ENCODE measurements at regions not wholly inside any gene's neighbourhood (a gene's known extent, or its start where the extent isn't known, plus 50 kb on each side); places are given as distances from the start of the nearest gene placed in this dataset.
"Not testable (repeated sequence)": the region's sequence is repeated elsewhere in the genome, so short reads cannot be mapped to it uniquely, and the experiment has no call there.

- DNase-seq: no peak
Measured at GRCh38 chr4:188383180-188383579, 243.9 kb downstream of the TRIML1 start.

DNA sequence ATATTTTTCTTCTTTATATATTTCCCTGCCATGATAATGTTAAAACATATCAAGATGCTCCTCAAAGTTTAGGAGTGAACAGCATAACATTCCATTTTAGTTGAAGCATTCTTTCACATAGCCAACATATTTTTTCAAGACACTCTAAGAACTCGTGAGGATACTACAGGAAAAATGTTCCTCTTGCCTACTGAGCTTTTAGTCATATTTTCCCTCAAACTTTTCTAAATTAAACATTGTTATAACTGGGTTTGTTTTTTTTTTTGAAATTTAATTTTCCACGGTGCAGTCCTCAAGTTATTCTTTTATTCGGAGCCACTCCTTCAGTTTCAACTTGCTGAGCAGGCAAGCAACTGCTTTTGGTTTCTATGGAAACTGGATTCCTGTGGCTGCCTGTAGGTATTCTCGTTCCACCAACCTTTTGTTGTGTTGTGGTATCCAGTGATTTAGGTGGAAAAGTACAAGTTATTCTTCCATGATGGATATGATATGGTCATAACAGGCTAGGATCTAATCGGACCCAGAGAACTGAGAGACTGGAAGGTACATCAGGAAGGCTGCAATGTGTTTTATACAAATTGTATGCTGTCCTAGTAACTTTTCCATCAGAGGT, 248.0 kb downstream of the TRIML1 start:
- no peak for DNase-seq

GRCh38 chr4:188391349-188391748, 252.1 kb downstream of the TRIML1 start:
- DNase-seq: not testable (repeated sequence)

- no peak for DNase-seq
Measured at GRCh38 chr4:188396037-188396436, 256.8 kb downstream of the TRIML1 start.

- DNase-seq: no peak
Measured at GRCh38 chr4:188399834-188400233, 260.6 kb downstream of the TRIML1 start.

DNA sequence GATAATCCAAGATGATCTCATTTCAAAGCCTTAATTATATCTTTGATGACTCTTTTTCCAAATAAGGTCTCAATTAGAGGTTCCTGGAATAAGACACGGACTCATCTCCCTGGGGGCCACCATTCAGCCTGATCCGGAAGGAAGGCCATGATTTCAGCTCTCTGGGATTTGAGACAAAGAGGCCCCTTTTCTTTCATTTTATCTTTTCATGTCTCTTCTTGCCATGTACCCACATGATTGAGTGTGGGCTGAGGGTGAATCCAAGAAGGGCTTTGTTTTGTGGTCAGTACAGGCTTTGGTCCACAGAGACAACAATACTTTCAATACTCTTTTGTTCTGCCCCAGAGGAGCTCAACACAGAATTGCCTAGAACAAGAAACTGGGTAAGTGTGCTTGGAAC, 261.2 kb downstream of the TRIML1 start:
- no peak for DNase-seq

GRCh38 chr4:188403272-188403671, 264.0 kb downstream of the TRIML1 start:
- DNase-seq: no peak

DNA sequence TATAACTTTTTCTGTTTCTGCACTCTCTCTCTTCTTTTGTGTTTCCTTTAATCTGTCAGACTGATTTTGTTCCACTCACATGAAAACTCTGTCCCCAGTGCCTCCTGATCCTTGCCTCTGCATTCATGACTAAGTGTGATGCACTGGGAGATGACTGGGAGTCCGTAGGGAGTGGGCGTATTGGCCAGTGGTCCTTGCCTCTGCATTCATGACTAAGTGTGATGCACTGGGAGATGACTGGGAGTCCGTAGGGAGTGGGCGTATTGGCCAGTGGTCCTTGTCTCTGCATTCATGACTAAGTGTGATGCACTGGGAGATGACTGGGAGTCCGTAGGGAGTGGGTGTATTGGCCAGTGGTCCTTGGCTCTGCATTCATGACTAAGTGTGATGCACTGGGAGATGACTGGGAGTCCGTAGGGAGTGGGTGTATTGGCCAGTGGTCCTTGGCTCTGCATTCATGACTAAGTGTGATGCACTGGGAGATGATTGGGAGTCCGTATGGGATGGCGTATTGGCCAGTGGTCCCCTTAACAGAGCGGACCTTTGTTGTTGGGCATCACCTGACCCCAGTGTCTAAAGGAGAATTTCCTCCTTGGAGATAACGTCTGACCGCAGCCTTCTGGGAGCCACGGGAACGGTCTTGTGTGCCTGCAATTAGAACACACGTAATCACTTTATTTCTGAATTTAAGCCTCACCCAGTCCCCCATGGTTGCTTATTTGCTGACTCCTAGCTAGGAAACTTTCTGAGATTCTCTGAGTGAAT, 266.0 kb downstream of the TRIML1 start:
- not testable (repeated sequence) for DNase-seq

- DNase-seq: no peak
Measured at GRCh38 chr4:188408244-188409030, 269.2 kb downstream of the TRIML1 start.

GRCh38 chr4:188409851-188410250, 270.6 kb downstream of the TRIML1 start:
- DNase-seq: no peak

- no peak for DNase-seq
Measured at GRCh38 chr4:188411805-188412204, 272.6 kb downstream of the TRIML1 start.

DNA sequence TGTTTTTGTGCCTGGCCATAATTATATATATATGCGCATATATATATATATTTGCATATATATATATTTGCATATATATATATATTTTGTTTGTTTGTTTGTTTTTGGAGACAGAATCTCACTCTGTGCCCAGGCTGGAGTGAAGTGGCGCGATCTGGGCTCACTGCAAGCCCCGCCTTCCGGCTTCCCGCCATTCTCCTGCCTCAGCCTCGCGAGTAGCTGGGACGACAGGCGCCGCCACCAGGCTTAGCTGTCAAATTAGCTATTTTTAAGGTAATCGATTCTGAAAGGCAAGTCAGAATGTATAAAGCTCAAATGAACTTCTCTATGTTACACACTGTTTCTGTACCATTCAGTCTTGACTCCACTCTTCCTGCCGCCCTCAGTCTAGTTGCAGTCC, 273.3 kb downstream of the TRIML1 start:
- DNase-seq: no peak

DNA sequence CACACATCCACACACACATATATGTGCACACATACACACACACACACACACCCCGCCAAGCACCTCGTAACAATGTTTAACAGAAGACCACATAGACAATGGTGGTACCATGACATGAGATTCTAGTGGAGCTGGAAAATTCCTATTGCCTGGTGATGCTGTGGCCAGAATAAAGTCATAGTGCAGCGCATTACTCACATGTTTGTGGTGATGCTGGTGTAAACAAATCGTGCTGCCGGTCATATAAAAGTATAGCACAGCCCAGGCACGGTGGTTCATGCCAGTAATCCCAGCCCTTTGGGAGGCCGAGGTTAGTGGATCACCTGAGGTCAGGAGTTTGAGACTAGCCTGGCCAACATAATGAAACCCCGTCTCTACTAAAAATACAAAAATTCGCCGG, 275.2 kb downstream of the TRIML1 start:
- DNase-seq: no peak

DNA sequence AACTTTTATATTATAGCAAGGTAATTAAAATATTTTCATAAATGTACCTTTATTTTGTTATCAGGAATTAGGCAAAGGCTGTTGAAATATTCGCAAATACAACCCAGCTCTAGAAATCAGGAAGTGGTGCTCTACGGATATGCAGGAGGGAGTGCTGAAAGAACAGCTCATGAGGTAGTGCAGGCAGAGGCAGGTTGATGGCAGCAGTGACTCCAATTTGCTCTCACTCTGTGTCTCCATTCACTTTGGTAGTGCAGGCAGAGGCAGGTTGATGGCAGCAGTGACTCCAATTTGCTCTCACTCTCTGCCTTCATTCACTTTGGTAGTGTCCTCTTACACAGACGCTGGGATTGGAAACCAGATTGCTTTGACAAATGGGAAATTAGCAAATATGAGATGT, 277.9 kb downstream of the TRIML1 start:
- no peak for DNase-seq

- DNase-seq: no peak
Measured at GRCh38 chr4:188423039-188423438, 283.8 kb downstream of the TRIML1 start.

GRCh38 chr4:188428935-188429334, 289.7 kb downstream of the TRIML1 start:
- no peak for DNase-seq

DNA sequence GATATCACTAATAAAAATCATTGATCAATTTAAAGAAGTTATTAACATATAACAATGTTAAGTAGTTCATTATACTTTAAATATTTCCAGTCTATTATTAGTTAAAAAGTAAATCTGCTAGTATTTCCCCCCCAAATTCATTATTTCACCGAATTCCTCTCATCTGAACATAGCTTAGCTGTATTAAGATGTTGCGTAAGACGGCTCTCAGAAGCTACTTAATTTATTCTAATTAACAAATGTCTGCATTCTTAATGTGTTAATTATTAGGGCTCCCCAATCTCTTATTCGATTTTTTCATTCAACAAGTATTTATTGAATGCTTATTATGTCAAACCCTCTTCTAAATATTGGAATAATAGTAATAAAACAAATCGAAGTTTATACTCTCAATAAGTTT, 290.7 kb downstream of the TRIML1 start:
- no peak for DNase-seq

DNA sequence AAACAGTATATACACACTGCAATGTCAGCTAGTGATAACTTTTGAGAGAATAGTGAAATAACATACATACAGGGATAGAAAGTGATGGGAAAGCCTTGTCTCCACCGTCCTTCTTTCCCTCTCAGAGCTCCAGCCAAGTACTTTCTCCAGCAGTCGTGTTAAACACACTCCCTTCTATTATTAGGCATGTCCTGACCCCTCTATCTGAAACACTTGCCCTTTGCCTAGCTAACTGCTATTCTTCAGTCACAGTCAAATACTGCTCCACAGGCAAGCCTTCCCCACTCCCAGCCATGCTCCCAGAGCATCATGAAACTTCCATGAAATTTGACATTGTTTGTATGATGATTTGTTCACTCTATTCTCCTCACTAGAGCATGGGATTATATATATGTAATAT, 291.1 kb downstream of the TRIML1 start:
- DNase-seq: no peak

GRCh38 chr4:188432328-188432727, 293.1 kb downstream of the TRIML1 start:
- no peak for DNase-seq

GRCh38 chr4:188433741-188434315, 294.6 kb downstream of the TRIML1 start:
- DNase-seq: no peak

GRCh38 chr4:188434643-188435042, 295.4 kb downstream of the TRIML1 start:
- no peak for DNase-seq

GRCh38 chr4:188435381-188435780, 296.1 kb downstream of the TRIML1 start:
- no peak for DNase-seq

DNA sequence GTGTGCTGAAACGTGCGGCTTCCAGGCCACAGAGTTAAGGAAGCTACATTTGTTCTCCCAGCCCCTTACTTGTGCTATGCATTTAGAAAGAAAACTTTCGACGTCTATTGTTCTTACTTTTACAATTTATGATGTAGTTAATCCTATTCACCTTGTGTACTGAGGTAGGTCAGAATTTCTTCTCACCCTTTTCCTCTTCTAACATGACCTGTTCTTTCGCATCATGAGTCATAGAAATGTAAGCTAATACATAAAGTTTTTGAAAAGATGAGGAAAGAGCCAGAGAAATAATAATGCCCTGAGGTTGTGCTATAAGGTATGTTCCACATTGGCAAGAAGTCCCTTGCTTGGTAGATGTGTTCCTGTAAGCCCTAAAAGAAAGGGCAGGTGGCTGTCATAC, 298.3 kb downstream of the TRIML1 start:
- DNase-seq: no peak

- DNase-seq: not testable (repeated sequence)
Measured at GRCh38 chr4:188438391-188438824, 299.2 kb downstream of the TRIML1 start.
